ENCODE measurements at regions not wholly inside any gene's neighbourhood (a gene's known extent, or its start where the extent isn't known, plus 50 kb on each side); places are given as distances from the start of the nearest gene placed in this dataset.

DNA sequence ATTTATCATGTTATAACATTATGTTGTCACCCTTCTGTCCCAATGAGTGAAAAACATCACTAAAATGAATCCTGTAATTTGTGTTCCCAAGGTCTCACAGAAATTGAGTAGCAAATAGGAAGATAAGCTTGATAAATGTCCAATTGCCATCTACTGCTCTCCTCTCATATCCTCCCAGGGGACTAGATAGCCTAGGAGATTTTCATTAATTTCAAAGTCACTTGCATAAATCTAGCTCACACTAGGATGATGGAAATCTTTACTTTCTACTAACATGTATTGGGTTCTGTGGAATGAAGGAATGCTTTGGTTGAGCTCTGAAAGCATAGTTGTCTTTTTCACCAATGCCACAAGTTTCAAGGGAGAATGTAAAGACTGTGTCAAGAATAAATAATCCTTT lies 605.5 kb upstream of the CDH7 start:
- TF ChIP-seq EZH2 (IDR thresholded peaks at IDR 0.05; ENCODE audit: borderline replicate concordance) (no peak), EZH2phosphoT487 (IDR thresholded peaks at IDR 0.05; ENCODE audit: low read depth, severe bottlenecking, unreplicated experiment) (no peak)
- TF ChIP-seq, protein P1, sequence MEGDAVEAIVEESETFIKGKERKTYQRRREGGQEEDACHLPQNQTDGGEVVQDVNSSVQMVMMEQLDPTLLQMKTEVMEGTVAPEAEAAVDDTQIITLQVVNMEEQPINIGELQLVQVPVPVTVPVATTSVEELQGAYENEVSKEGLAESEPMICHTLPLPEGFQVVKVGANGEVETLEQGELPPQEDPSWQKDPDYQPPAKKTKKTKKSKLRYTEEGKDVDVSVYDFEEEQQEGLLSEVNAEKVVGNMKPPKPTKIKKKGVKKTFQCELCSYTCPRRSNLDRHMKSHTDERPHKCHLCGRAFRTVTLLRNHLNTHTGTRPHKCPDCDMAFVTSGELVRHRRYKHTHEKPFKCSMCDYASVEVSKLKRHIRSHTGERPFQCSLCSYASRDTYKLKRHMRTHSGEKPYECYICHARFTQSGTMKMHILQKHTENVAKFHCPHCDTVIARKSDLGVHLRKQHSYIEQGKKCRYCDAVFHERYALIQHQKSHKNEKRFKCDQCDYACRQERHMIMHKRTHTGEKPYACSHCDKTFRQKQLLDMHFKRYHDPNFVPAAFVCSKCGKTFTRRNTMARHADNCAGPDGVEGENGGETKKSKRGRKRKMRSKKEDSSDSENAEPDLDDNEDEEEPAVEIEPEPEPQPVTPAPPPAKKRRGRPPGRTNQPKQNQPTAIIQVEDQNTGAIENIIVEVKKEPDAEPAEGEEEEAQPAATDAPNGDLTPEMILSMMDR (IDR thresholded peaks at IDR 0.05; ENCODE audit: poor library complexity) = no peak

Data from hepatocyte (in vitro differentiated cells).